ENCODE measurements at regions not wholly inside any gene's neighbourhood (a gene's known extent, or its start where the extent isn't known, plus 50 kb on each side); places are given as distances from the start of the nearest gene placed in this dataset.
A peak's percentile ranks its signal among the peaks of the same experiment; 100 is the strongest.

DNA sequence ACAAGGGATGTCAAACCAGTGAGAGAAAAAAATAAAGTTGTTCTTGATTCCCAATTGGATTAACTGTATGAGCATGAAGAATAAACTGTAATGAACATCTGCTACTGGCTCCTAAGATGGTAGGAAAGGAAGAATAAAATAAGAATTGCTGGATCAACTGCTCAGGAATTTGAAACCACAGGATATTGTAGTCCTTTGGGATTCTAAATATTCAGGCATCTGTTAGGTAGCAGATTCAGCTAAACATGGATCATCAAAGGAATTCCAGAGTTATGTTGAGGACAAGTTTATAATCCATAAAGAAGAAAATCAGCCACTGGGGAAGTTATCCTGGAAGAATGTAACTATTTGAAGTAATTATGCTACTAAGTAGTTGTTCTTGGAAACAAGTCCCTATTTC is 65.8 kb downstream of the ISL1 start:
- FAIRE-seq, result no peak

DNA sequence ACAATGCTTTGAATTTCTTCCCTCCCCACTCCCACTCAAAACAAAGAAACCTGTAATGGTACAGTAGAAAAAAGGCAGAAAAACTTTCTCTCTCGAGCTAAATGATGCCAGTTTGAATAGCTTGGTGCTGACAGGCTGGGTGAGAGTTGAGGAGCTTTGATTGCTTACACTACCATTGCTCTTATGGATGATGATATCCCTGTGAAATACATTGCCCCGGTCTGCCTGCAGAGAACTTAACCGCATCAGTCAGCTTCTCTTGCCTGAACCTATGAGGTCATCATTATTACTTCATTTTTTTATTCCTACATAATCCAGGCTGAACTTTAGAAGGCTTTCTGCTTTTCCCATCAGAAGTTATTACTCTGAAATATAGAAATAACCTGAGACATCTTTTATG is 69.3 kb downstream of the ISL1 start:
- FAIRE-seq, result no peak

DNA sequence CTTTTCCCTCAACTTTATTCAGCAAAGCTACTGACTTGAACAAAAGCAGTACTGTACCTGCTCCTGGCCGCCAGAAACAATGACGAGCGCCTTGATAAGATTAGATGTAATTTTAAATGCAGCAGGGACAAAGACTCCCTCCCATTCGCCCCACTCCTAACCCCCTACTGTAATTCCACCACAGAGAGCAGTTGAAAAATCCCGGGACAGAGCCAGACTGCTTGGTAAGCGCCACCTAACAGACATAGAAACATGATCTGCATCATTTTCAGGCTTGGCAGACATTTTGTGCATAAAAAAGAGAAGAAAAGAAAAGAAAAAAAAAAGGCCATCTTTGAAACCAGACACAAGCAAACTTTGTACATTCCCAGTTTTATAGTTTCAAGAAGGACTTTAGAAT is 81.9 kb downstream of the ISL1 start:
- FAIRE-seq, result no peak

DNA sequence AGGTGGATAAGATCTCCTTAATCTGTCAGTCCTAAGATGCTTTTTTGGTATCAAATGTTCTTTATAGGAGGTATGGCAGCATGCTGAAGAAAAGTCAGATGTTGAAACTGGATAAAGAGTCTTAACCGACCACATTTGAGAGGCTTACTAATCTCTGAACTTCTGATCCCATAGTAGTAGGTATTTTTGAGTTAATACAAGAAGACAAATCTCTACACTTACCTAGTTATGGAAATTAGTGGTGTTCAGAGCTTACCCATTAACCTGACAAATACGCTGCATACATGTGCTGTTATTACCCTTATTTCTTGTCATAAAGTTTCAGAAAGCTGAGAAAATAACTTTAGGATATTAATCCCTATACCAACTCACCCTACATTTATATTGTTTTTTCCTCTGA is 83.0 kb downstream of the ISL1 start:
- FAIRE-seq, result no peak

DNA sequence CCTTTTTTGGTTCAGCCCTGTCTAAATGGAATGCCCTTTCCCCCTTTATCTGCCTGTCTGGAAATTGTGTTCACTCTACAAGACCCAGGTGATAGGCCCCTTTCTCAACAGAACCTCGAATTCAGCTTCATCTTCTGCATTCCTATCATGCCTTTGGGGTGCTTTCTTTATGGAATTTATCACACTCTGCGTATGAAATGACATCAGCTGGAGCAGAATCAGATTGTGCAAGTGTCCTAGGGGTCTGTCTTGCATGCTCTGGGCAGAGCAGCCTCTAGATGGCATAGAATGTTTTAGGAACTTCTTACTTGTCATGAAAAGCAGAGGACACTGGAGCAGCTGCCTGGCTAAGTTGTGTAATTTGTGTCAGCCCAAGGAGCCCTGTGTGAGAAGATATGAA is 84.9 kb downstream of the ISL1 start:
- FAIRE-seq, result peak; percentile 30

DNA sequence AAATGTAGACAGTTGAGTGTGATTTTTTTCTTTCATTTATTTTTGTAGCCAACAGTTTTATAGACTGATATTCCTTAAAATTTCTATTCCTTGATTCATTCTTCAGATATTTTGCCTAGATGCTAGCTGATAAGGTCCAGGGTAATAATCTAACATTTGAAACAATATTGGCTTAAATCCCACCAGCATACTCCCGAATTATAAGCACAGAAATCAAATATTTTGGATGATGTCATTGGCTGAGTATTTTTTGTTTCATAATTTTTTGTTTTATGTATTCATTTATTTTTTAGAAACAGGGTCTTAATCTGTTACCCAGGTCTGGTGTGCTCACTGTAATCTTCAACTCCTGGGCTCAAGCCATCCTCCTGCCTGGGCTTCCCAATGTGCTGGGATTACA is 88.4 kb downstream of the ISL1 start:
- no peak for FAIRE-seq

DNA sequence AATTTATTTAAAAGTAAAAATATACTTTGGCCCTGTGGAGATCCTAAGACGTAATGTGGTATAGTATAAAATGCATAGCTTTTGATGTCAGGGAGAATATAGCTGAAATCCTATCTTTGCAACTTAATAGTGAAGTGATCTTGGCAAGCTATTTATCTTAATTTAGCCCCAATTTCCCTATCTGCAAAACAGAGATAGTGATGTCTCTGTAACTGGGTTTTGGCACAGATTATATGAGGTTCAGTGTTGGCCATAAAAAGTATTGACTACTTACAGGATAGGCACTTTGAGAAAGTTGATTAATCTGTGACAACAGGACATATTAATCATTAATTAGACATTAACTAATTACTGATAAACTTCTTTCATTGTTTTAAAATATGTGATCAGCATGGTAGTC is 89.2 kb downstream of the ISL1 start:
- FAIRE-seq, result no peak

DNA sequence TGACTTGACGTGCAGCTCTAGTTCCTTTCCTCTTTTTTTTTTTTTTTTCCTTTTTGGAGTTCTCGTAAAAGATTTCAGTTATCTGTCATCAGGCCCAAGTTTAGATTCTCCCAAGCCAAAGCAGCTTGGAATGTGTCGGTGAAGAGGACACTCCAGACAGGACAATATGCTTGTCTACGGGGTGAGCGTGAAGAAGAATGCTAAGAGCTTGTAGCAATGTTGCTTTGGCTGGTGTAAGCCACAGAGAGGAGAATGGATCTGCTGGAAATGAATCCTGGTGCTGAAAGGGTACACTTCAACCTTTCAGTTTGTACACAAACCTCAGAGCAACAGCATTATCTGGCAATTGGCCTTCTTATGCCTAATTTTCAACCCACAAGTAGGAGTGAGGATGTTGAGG is 92.4 kb downstream of the ISL1 start:
- FAIRE-seq, result no peak

DNA sequence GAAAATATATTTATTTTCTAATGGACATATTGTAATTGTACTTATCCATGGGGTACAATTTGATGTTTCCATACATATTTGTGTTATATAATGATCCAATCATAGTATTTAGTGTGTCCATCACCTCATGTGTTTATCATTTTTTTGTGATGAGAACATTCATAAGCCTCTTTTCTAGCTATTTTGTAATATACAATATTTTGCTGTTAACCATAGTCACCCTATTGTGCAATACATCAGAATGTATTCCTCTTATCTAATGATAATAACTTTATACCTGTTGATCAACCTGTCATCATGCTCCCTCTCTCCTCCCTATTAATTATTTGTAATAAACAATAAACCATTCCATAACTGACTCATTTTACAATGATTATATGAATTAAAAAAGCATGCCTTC is 93.2 kb downstream of the ISL1 start:
- FAIRE-seq, result peak; percentile 49

DNA sequence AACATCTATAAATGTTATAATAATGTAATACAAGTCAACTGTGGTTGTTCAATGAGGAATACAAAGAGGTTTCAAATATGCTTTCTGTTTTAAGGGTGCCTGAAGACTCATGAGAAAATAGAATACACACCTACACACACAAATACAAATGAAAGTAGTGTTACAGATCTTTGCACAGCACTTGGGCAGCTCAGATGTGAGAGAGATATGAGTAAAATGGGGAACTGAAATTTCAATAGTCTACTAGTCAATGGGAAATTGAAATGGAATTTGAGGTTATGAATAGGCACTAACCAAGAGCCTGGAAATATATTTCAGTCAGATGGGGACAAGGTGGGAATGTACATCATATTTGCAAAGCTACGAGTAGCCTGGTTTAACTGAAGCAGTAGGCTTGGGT is 96.6 kb downstream of the ISL1 start:
- no peak for FAIRE-seq

DNA sequence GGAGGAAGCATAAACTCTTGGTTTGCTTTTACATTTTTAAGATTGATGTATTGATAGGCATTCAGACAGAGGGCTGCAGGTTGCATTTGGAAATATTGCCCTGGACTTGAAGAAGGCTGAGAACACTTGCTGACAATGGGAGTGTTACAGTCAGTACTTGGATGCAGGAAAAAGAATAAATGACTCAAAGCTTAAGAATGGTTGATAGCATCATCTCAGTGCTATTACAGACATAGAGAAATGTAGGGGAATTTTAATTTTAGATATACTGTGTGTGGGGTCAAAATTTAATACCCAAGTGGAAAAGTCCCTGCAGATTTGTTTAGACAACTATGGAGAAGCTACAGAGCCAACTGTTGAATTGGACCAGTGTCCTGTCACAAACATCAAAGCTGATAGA is 101.1 kb downstream of the ISL1 start:
- no peak for FAIRE-seq

DNA sequence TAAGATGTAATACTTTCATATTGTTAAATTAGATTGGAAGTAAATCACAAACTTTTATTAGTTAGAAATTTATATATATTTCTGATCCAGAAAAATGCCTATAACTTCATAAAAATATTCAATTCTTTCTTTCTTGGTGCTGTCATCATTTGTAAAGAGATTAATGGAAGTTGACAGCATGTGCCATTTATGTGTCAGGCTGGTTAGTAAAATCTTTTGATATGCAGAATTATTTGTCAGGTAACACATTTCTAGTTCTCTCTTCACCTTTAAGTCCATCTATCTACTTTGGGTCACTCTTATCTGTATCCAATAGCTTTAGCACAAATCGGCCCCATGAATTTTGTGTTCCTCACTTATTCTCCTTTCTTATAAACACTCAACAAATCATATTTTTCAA is 102.9 kb downstream of the ISL1 start:
- FAIRE-seq, result no peak

DNA sequence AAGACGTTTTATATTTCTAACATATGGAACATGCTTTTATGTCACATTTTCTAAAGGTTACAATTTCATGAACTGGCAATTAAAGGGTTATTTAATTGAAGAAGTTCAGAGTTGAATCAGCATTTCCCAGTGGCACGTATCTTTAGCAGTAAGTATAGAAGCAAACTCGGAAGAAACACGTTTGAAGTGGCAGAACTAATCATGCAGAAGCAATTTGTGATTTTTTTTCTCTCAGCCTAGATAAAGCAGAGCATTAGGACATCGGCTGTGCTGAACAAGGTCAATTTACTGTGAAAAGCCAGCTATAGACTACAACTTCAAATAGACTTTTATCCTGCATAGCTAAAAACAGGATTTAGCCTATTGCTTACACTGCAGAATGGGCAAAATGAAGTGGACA is 104.7 kb downstream of the ISL1 start:
- FAIRE-seq, result peak; percentile 93

DNA sequence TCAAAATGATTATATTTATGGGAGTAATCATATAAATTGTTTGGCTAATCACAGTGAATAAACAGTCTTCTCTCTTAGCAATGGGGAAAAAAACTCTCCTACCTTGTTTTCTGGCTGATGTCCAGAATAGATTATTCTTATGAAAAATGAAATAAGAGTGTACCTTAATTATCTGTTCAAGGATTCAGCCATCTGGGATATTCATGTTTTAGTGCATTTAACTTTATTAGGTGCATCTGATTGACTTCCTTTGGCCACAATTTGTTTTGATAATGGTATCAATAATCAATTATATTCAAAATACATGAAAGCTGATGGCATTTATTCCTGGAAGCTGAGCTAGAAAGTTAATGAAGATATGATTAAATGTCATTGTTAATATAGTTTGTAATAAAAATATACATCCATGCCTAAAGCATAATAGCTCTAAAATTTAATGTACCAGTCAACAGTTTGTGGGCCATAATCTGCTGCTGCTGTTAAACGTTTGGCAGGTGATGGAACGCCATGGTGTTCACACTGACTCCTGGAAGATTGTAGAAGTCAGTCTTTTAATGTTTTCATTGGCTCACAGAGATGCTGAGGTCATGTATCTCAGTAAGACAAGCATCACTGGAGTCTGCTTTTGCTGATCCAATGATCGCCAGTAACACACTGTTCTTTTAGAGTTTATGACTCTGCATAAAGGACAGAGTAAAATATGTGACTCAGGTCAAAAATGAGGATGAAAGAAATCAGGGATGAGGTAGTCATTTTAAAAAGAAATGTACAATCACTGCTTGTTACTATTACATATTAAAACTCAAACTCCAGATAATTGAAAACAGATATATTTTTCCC is 105.8 kb downstream of the ISL1 start:
- peak; percentile 81 for FAIRE-seq

DNA sequence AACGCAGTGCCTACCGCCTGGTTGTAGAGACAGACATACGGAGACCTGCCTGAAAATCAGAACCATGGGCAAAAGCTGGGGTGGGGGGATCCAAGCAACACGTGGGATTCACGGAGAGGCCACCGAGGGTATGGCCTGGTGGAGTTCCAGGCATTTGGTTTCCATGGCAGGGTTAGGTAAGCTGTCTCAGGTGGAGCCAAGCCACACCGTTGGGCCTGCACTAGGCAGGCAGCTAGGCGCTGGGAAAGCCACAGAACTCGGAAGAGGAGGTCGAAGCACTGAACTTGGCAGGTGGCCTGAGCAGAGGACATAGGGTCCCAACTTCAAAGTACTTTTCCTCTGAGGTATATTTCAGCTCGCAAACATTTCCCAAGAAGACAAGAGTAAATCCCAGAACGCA is 111.6 kb downstream of the ISL1 start:
- no peak for FAIRE-seq

DNA sequence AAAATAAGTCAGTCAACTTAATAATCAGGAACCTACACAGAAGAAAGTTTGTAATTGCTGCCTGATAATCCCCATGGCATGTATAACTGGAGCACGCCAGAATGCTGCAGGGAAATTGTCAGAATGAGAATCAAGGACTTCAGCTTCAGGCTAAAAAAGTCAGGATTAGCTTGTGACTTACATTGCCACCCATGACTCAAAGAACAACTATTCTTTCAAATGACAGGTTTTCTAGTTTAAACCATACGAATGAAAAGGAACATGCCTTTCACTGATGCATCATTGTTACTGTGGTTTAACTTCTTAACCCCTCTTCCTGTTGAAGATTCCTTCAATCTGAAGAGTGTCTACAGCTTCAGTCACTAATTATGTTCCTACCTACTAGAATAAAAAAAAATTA is 112.4 kb downstream of the ISL1 start:
- FAIRE-seq, result no peak

DNA sequence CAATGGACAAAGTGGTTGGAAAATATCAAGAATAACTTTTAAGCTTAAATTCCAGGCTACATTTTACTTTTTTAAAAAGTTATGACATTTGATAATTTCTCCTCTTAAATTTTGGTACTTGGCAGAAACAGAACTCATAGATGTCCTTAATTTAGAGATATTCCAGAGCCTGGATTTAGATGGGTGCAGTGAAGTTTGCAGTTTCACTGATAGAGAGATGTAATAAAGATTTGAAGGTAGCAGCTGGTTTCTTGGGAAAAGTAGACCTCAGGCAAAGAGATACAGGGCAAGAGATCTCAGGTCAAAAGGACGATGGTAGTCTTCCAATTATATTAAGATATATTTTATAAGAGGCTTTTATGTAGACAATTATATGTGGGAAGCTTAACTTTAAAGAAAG is 134.6 kb downstream of the ISL1 start:
- FAIRE-seq, result no peak

DNA sequence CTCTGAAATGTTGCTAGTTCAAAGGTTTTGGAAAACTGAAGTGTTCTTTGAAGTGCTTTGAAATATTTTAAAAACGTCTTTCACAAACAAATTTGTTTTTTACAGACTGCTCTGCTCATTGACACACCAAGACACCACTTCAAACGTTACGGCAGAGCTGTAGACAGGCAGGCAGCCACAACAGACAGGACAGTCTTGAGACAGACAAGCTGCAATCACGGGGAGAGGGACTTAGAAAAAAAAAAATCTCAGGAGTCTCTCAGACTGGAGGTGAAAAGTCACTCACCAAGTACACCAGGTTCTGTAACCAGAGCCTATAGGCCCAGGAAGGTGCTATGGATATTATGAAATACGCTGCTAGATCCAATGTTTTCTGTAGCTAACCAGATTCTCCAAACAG is 135.4 kb downstream of the ISL1 start:
- no peak for FAIRE-seq

DNA sequence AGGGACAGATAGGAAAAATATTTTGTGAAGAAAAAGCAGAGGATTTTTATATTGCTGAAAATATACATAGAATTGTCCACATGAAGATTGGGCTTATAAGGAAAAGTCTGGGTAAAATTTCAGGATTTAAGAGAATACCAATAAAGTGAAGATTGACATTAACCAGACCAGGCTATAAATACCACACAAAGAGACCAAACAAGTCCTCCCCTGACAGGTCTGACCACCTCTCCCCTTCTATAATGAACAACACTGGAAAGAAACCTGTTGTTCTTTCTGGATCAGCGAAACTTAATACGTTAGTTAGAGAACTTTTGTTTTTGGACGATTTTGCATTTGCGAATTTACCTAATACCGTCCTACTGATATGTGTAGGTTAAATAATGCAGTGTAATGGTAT is 138.3 kb downstream of the ISL1 start:
- no peak for FAIRE-seq

DNA sequence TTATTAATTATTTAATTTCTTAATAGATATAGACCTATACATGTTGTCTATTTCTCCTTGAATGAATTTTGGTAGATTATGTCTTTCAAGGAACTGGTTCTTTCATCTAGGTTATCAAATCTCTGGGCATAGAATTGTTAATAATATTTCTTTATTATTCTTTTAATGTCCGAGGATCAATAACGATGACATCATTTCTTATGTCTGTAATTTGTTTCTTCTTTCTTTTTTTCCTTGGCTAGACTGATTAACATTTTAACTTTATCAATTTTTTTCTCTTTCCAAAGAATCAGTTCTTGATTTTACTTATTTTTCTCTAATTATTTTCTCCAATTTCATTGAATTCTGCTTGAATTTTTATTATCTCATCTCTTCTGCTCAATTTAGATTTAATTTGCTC is 156.0 kb downstream of the ISL1 start:
- FAIRE-seq, result no peak

DNA sequence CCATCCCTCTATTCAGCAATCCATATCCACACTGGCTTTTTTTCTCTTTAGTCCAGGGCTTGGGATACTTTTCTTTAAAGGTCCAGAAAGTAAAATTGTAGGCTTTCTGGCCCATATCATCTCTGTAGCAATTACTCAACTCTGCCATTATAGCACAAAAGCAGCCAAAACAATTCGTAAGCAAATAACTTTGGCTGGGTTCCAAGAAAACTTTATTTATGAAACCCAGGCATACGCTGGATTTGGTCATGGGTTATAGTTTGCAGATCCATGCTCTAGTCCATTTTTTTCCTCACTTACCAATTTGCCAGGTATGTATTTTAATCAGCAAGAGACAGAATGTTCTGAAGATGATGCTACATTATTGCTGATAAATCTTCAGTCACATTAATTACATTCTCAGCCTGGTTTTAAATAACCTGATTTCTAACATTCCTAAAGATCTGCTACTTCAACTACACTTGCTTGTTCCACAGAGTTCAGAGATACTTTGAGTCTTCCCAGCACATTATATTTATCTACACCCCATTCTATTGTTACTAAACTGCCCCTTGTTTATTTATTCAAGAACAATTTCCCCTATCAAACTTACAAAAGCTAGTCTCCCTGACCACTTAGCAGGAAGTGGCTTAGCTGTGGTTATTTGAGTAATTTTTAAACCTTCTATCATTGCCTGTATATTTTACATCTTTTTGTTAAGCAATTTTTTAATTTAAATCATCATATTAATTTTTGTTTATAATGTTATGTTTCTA is 161.0 kb downstream of the ISL1 start:
- no peak for FAIRE-seq

DNA sequence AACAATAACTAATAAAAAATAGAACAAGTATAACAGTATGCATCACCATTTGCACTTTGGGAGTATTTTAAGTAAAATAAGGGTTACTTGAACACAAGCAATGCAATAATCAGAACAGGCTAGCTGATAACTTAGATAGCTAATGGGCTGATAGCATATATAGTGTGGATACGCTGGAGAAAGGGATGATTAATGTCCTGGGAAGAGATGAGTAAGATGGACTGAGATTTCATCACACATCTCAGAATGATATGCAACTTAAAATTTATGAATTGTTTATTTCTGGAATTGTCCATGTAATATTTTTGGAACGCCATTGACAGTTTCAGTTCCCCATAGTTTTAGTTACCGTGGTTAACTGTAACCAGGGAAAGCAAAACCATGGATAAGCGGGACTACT is 173.6 kb downstream of the ISL1 start:
- FAIRE-seq, result no peak

DNA sequence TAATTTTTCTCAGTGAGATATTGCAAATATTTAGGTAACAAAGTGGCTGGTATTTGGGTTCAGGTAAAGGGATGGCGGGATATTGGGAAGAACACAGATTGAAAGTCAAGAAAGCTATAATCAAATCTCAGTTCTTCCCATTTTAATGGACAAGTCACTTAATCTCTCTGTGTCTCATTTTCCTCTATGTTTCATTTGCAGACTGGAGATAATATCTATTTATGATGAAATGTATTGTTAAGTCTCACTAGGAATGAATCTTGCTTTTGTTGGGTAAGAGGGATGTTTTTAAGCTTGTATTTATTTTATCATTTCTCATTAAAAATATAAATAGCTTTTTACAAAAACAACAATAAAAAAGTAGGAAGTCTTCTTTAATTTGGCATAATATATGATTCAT is 175.4 kb downstream of the ISL1 start:
- FAIRE-seq, result no peak

DNA sequence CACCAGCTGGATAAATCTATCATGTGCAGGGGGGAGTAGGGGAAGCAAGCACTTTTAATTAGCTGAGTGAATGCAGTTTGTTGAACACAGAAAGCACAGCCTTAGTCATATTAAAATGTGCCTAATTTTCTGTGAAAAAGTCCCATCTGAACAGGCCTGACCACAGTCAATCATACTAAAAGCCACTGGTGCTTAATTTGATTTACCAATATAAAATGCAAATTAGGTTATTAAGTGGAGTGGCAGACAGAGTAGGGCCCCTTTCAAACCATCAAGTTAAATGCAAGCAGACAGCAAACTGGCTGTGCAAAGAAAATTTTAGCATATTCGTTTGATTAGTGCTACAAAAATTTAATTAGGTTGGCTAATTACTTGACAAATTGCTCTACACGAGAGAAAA is 176.1 kb downstream of the ISL1 start:
- no peak for FAIRE-seq
